Upper lobe of right lung (tissue), 1 donor: ENCODE measurements at regions not wholly inside any gene's neighbourhood (a gene's known extent, or its start where the extent isn't known, plus 50 kb on each side); places are given as distances from the start of the nearest gene placed in this dataset.

ENCODE experiments used
- ATAC-seq: fragments of 200-7000 bp; cut with Tn5 transposase; one replicate; pipeline ENCODE4 v1.9.1; 2020; ENCODE audit warnings: mild to moderate bottlenecking, moderate library complexity
- DNase-seq: peaks from one replicate; pipeline ENCODE4 v3.0.0-alpha.2; 2020
- H3K27ac ChIP-seq: fragments of 200-600 bp; one replicate; pipeline ENCODE4 v1.8.0; 2022
- H3K27me3 ChIP-seq: fragments of 200-600 bp; one replicate; pipeline ENCODE4 v1.8.0; 2022; ENCODE audit warnings: mild to moderate bottlenecking
- H3K36me3 ChIP-seq: fragments of 200-600 bp; one replicate; pipeline ENCODE4 v1.8.0; 2022
- H3K4me1 ChIP-seq: fragments of 200-600 bp; one replicate; pipeline ENCODE4 v1.8.0; 2022
- H3K4me3 ChIP-seq: fragments of 200-600 bp; one replicate; pipeline ENCODE4 v1.8.0; 2022; ENCODE audit warnings: mild to moderate bottlenecking
- H3K9me3 ChIP-seq: fragments of 200-600 bp; one replicate; pipeline ENCODE4 v1.8.0; 2022
- CTCF ChIP-seq: fragments of 200-600 bp; IDR thresholded peaks from one replicate; pipeline ENCODE4 v1.8.0; 2022; ENCODE audit warnings: antibody characterized with exemption
- intact Hi-C: fragments of 100-400 bp; cut with DNase I; formaldehyde crosslinking; loops from one replicate; pipeline ENCODE4 v1.11.0; 2022
- donor health status: DM: no; HTN: yes; CAD: no; lungs with severe emphysema.

- Histone ChIP-seq H3K36me3 (no peaks in the 10 kb centered on the region), H3K27ac (no peak overlapping the region), H3K27me3 (no peaks in the 10 kb centered on the region), H3K4me3 (no peak overlapping the region), H3K4me1 (no peaks in the 10 kb centered on the region), H3K9me3 (no peaks in the 10 kb centered on the region)
- TF ChIP-seq CTCF = no peak
- DNase-seq (no peak), ATAC-seq (no peak)
- intact Hi-C loops = no loop called here
Observed at GRCh38 chr14:49240383-49240782, 345.8 kb downstream of the RPS29 start.

GRCh38 chr14:49228552-49228951 lies 357.6 kb downstream of the RPS29 start:
- H3K4me1 ChIP-seq = no peaks in the 10 kb centered on the region
- no peak for ATAC-seq
- TF ChIP-seq CTCF = no peak
- no peak for DNase-seq
- H3K27ac ChIP-seq = no peak overlapping the region
- intact Hi-C loops = no loop called here
- H3K9me3 ChIP-seq = no peaks in the 10 kb centered on the region
- no peaks in the 10 kb centered on the region for H3K36me3 ChIP-seq
- no peak overlapping the region for H3K4me3 ChIP-seq
- H3K27me3 ChIP-seq = no peaks in the 10 kb centered on the region

GRCh38 chr14:49221316-49221715 lies 364.9 kb downstream of the RPS29 start:
- DNase-seq (no peak), ATAC-seq (no peak)

GRCh38 chr14:49220492-49220891 lies 365.7 kb downstream of the RPS29 start:
- intact Hi-C loops = no loop called here
- no peaks in the 10 kb centered on the region for H3K4me1 ChIP-seq
- H3K9me3 ChIP-seq = no peaks in the 10 kb centered on the region
- no peaks in the 10 kb centered on the region for H3K36me3 ChIP-seq
- no peak overlapping the region for H3K27ac ChIP-seq
- H3K4me3 ChIP-seq = no peak overlapping the region
- TF ChIP-seq CTCF = no peak
- no peaks in the 10 kb centered on the region for H3K27me3 ChIP-seq
- DNase-seq (no peak), ATAC-seq (no peak)

More at GRCh38 chr14:49221316-49221715, 364.9 kb downstream of the RPS29 start:
- Histone ChIP-seq H3K27me3 (no peaks in the 10 kb centered on the region), H3K9me3 (no peaks in the 10 kb centered on the region), H3K27ac (no peak overlapping the region), H3K4me3 (no peak overlapping the region), H3K36me3 (no peaks in the 10 kb centered on the region), H3K4me1 (no peaks in the 10 kb centered on the region)
- intact Hi-C loops = no loop called here
- TF ChIP-seq CTCF = no peak

- Histone ChIP-seq H3K27ac (no peak overlapping the region), H3K27me3 (no peaks in the 10 kb centered on the region), H3K36me3 (no peaks in the 10 kb centered on the region), H3K4me3 (no peak overlapping the region), H3K9me3 (no peaks in the 10 kb centered on the region), H3K4me1 (no peaks in the 10 kb centered on the region)
- DNase-seq = no peak
- ATAC-seq = peak; percentile 29
- TF ChIP-seq CTCF = no peak
- intact Hi-C loops = no loop called here
Observed at GRCh38 chr14:49218436-49219092, 367.6 kb downstream of the RPS29 start.

GRCh38 chr14:49212721-49213120 lies 373.5 kb downstream of the RPS29 start:
- DNase-seq = no peak
- Histone ChIP-seq H3K9me3 (no peaks in the 10 kb centered on the region), H3K27ac (no peak overlapping the region), H3K27me3 (no peaks in the 10 kb centered on the region), H3K4me3 (no peak overlapping the region), H3K4me1 (no peaks in the 10 kb centered on the region), H3K36me3 (no peaks in the 10 kb centered on the region)
- intact Hi-C loops = no loop called here
- ATAC-seq = no peak
- TF ChIP-seq CTCF = no peak
